CD4-positive, alpha-beta T cell treated with Interleukin-17A for 4 hours (primary cell): ENCODE measurements at regions not wholly inside any gene's neighbourhood (a gene's known extent, or its start where the extent isn't known, plus 50 kb on each side); places are given as distances from the start of the nearest gene placed in this dataset.
"Not testable (repeated sequence)": the region's sequence is repeated elsewhere in the genome, so short reads cannot be mapped to it uniquely, and the experiment has no call there.

Experiments used
- DNase-seq: peaks from one replicate; pipeline ENCODE4 v3.0.0-alpha.2; 2020; ENCODE audit warnings: mixed read lengths

GRCh38 chr3:106083207-106083606, 214.4 kb upstream of the CBLB start:
- no peak for DNase-seq

- no peak for DNase-seq
Observed at GRCh38 chr3:106083854-106084253, 215.0 kb upstream of the CBLB start.

GRCh38 chr3:106086038-106086437, 217.2 kb upstream of the CBLB start:
- DNase-seq: no peak

- DNase-seq: no peak
Observed at GRCh38 chr3:106086636-106087035, 217.8 kb upstream of the CBLB start.

- DNase-seq: no peak
Observed at GRCh38 chr3:106088304-106088703, 219.5 kb upstream of the CBLB start.

- DNase-seq: no peak
Observed at GRCh38 chr3:106088899-106089298, 220.1 kb upstream of the CBLB start.

GRCh38 chr3:106089806-106090205, 221.0 kb upstream of the CBLB start:
- DNase-seq: no peak

- no peak for DNase-seq
Observed at GRCh38 chr3:106092792-106093191, 224.0 kb upstream of the CBLB start.

- DNase-seq: no peak
Observed at GRCh38 chr3:106093616-106094015, 224.8 kb upstream of the CBLB start.

GRCh38 chr3:106097817-106098435, 229.1 kb upstream of the CBLB start:
- no peak for DNase-seq

GRCh38 chr3:106103383-106103782, 234.6 kb upstream of the CBLB start:
- no peak for DNase-seq

GRCh38 chr3:106104078-106104477, 235.3 kb upstream of the CBLB start:
- DNase-seq: no peak

GRCh38 chr3:106108925-106109324, 240.1 kb upstream of the CBLB start:
- DNase-seq: no peak

GRCh38 chr3:106112561-106112960, 243.7 kb upstream of the CBLB start:
- DNase-seq: not testable (repeated sequence)

- no peak for DNase-seq
Observed at GRCh38 chr3:106113747-106114146, 244.9 kb upstream of the CBLB start.

GRCh38 chr3:106114220-106114619, 245.4 kb upstream of the CBLB start:
- no peak for DNase-seq

GRCh38 chr3:106114848-106115247, 246.0 kb upstream of the CBLB start:
- DNase-seq: no peak

- no peak for DNase-seq
Observed at GRCh38 chr3:106115557-106115956, 246.7 kb upstream of the CBLB start.

GRCh38 chr3:106116733-106117489, 248.1 kb upstream of the CBLB start:
- DNase-seq: no peak

- no peak for DNase-seq
Observed at GRCh38 chr3:106117490-106117858, 248.7 kb upstream of the CBLB start.

GRCh38 chr3:106119614-106120082, 250.8 kb upstream of the CBLB start:
- no peak for DNase-seq

- DNase-seq: no peak
Observed at GRCh38 chr3:106120356-106120755, 251.5 kb upstream of the CBLB start.

- no peak for DNase-seq
Observed at GRCh38 chr3:106121491-106122289, 252.9 kb upstream of the CBLB start.

GRCh38 chr3:106124818-106125217, 256.0 kb upstream of the CBLB start:
- no peak for DNase-seq
